SK-N-SH (cell line): ENCODE measurements at regions not wholly inside any gene's neighbourhood (a gene's known extent, or its start where the extent isn't known, plus 50 kb on each side); places are given as distances from the start of the nearest gene placed in this dataset.

Source experiments
- CTCF ChIA-PET: fragments of 300-600, 350-600 bp; formaldehyde crosslinking; extraction: SDS; loops from one replicate; lab custom pipeline; 2021; lab: Yijun Ruan, JAX
- POLR2A ChIA-PET: fragments of 350-600 bp; sonication (Branson Sonifier 250); formaldehyde crosslinking; extraction: SDS; loops from one replicate; lab custom pipeline; 2020; ENCODE audit warnings: antibody characterized with exemption, inconsistent platforms; lab: Yijun Ruan, JAX
- DNase-seq: peaks from one replicate; pipeline ENCODE4 v3.0.0; 2012
- H2AFZ ChIP-seq: fragments of 200-600 bp; sonication (generic); 2 replicates; pipeline ENCODE4 v1.8.1; 2016; ENCODE audit warnings: antibody characterized with exemption, mild to moderate bottlenecking, low read depth
- H3F3A ChIP-seq: fragments of 200-600 bp; sonication (generic); replicated peaks from 2 replicates; pipeline ENCODE3; 2016; ENCODE audit warnings: antibody characterized with exemption, mild to moderate bottlenecking; ENCODE audit not compliant: insufficient read depth
- H3K27ac ChIP-seq, 2 experiments: fragments of 200-500 bp in 1 of 2; fragments of 200-600 bp in 1 of 2; sonication (Bioruptor generic) in 1 of 2; sonication (generic), shearing (Covaris generic) in 1 of 2; 2 replicates each; pipeline versions ENCODE4 v1.5.1 to v1.6.1; 2014 to 2016; ENCODE audit warnings: low read depth in 2 of 2, inconsistent platforms in 1 of 2, low read length in 1 of 2, mild to moderate bottlenecking in 1 of 2, mixed read lengths in 1 of 2
- H3K27me3 ChIP-seq: fragments of 200-600 bp; sonication (generic), shearing (Covaris generic); 2 replicates; pipeline ENCODE4 v1.6.1; 2016; ENCODE audit warnings: mixed run types; ENCODE audit not compliant: insufficient read depth
- H3K36me3 ChIP-seq, 2 experiments: fragments of 200-500 bp in 1 of 2; fragments of 200-600 bp in 1 of 2; sonication (Bioruptor generic) in 1 of 2; sonication (generic) in 1 of 2; replicated peaks in 1 of 2; 2 replicates each; pipeline versions ENCODE3 to v1.5.1; 2014 to 2016; ENCODE audit warnings: low read length in 1 of 2, mild to moderate bottlenecking in 1 of 2; ENCODE audit not compliant: insufficient read depth in 2 of 2, control insufficient read depth in 1 of 2
- H3K4me1 ChIP-seq, 2 experiments: fragments of 200-500 bp in 1 of 2; fragments of 200-600 bp in 1 of 2; sonication (Bioruptor generic) in 1 of 2; sonication (generic), shearing (Covaris generic) in 1 of 2; 2 replicates each; pipeline versions ENCODE4 v1.5.1 to v1.6.1; 2014 to 2016; ENCODE audit warnings: low read depth in 1 of 2, low read length in 1 of 2, mixed run types in 1 of 2; ENCODE audit not compliant: insufficient read depth in 2 of 2, control insufficient read depth in 1 of 2
- H3K4me2 ChIP-seq: fragments of 200-600 bp; sonication (generic), shearing (Covaris generic); 2 replicates; pipeline ENCODE4 v1.6.1; 2017; ENCODE audit warnings: mixed run types
- H3K4me3 ChIP-seq, 2 experiments: fragments of 200-500 bp in 1 of 2; fragments of 200-600 bp in 1 of 2; sonication (Bioruptor generic) in 1 of 2; sonication (generic), shearing (Covaris generic) in 1 of 2; 2 replicates each; pipeline versions ENCODE4 v1.5.1 to v1.8.1; 2014 to 2016; ENCODE audit warnings: low read depth in 2 of 2, inconsistent platforms in 1 of 2, low read length in 1 of 2, mild to moderate bottlenecking in 1 of 2, mixed read lengths in 1 of 2, moderate library complexity in 1 of 2
- H3K79me2 ChIP-seq: fragments of 200-600 bp; sonication (generic); 2 replicates; pipeline ENCODE4 v1.8.1; 2017; ENCODE audit warnings: mild to moderate bottlenecking; ENCODE audit not compliant: insufficient read depth
- H3K9ac ChIP-seq: fragments of 200-600 bp; sonication (generic); 2 replicates; pipeline ENCODE4 v1.6.1; 2017; ENCODE audit warnings: mixed run types
- H3K9me2 ChIP-seq: fragments of 200-600 bp; sonication (generic); 2 replicates; pipeline ENCODE4 v1.6.1; 2017; ENCODE audit warnings: mixed run types
- H3K9me3 ChIP-seq: fragments of 200-600 bp; sonication (generic); 2 replicates; pipeline ENCODE4 v1.6.1; 2017; ENCODE audit warnings: mixed run types, mild to moderate bottlenecking, moderate library complexity
- H4K20me1 ChIP-seq: fragments of 200-600 bp; sonication (generic); 2 replicates; pipeline ENCODE4 v1.6.1; 2017; ENCODE audit warnings: mild to moderate bottlenecking, mixed run types; ENCODE audit not compliant: insufficient read depth
- ELF1 ChIP-seq: IDR thresholded peaks from 2 replicates; pipeline ENCODE4 v1.4.0; 2012
- EP300 ChIP-seq, 2 experiments: IDR thresholded peaks; 2 replicates each; pipeline versions ENCODE4 v1.4.0 to v1.6.1; 2012; ENCODE audit warnings: borderline replicate concordance in 1 of 2, low read depth in 1 of 2, low read length in 1 of 2
- EZH2phosphoT487 ChIP-seq: fragments of 200-600 bp; sonication (generic); IDR thresholded peaks from 2 replicates; pipeline ENCODE4 v1.6.1; 2017; ENCODE audit warnings: low read depth, mixed run types, mild to moderate bottlenecking, antibody characterized with exemption, moderate library complexity, borderline replicate concordance
- GATA2 ChIP-seq: sonication (generic); formaldehyde crosslinking; IDR thresholded peaks from 2 replicates; pipeline ENCODE4 v1.5.0; 2020; ENCODE audit warnings: mild to moderate bottlenecking, missing genetic modification reagents
- NFIC ChIP-seq: IDR thresholded peaks from 2 replicates; pipeline ENCODE4 v1.4.0; 2012; ENCODE audit warnings: borderline replicate concordance
- NRF1 ChIP-seq: IDR thresholded peaks from 2 replicates; pipeline ENCODE4 v1.6.1; 2012; ENCODE audit warnings: low read depth, mild to moderate bottlenecking, low read length
- POLR2AphosphoS5 ChIP-seq: IDR thresholded peaks from 2 replicates; pipeline ENCODE4 v1.6.1; 2012; ENCODE audit warnings: low read depth, low read length
- RXRA ChIP-seq: IDR thresholded peaks from 2 replicates; pipeline ENCODE4 v1.4.0; 2012; ENCODE audit warnings: low read depth, mild to moderate bottlenecking, borderline replicate concordance
- TCF12 ChIP-seq: IDR thresholded peaks from 2 replicates; pipeline ENCODE4 v1.4.0; 2012
- YY1 ChIP-seq: IDR thresholded peaks from 2 replicates; pipeline ENCODE4 v1.4.0; 2012; ENCODE audit warnings: low read depth, mild to moderate bottlenecking
- WGBS: methylation state at CpG from one replicate; pipeline ENCODE4 v1.1.6; 2017; ENCODE audit warnings: low lambda C conversion rate; 5-methylcytosine and 5-hydroxymethylcytosine counted together
- TF ChIP-seq, protein P1 (sequence below): fragments of 200-600 bp; sonication (generic); IDR thresholded peaks from 2 replicates; pipeline ENCODE4 v1.6.1; 2017; ENCODE audit warnings: antibody characterized with exemption, mild to moderate bottlenecking, moderate library complexity
- TF ChIP-seq, protein P2 (sequence below): IDR thresholded peaks from 2 replicates; pipeline ENCODE4 v1.6.1; 2012; ENCODE audit warnings: mild to moderate bottlenecking, low read depth, low read length, moderate library complexity
- TF ChIP-seq, protein P3 (sequence below): fragments of 150-350 bp; IDR thresholded peaks from 2 replicates; pipeline ENCODE4 v1.6.1; 2016; ENCODE audit warnings: mild to moderate bottlenecking, low read depth, low read length

DNA sequence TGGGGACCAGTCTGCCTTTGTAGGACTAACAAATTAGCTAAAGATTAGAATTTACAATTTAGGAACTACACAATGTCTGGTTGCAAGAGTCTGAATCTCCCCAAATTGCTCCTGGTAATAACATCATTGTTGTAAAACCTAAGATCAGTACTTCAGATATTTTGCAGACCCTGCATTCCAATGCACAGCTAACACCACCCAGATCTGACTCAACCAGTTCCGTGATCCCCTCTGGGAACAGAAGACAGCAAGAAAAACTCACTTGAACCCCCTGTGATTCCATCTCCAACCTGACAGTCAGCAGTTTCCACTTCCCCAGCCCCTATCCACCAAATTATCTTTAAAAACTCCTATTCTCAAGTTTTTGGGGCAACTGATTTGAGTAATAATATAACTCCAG is 201.9 kb upstream of the ARPP21 start:
- H3K9ac ChIP-seq: no peak overlapping the region
- H3K9me3 ChIP-seq: no peaks in the 10 kb centered on the region; the same call in 1 of the 2 replicates
- no peak overlapping the region for H2AFZ ChIP-seq
- no peak overlapping the region for H3K4me2 ChIP-seq
- H3K9me2 ChIP-seq: no peaks in the 10 kb centered on the region
- TF ChIP-seq RXRA (no peak), NFIC (no peak), NRF1 (no peak)
- TF ChIP-seq, protein P1, sequence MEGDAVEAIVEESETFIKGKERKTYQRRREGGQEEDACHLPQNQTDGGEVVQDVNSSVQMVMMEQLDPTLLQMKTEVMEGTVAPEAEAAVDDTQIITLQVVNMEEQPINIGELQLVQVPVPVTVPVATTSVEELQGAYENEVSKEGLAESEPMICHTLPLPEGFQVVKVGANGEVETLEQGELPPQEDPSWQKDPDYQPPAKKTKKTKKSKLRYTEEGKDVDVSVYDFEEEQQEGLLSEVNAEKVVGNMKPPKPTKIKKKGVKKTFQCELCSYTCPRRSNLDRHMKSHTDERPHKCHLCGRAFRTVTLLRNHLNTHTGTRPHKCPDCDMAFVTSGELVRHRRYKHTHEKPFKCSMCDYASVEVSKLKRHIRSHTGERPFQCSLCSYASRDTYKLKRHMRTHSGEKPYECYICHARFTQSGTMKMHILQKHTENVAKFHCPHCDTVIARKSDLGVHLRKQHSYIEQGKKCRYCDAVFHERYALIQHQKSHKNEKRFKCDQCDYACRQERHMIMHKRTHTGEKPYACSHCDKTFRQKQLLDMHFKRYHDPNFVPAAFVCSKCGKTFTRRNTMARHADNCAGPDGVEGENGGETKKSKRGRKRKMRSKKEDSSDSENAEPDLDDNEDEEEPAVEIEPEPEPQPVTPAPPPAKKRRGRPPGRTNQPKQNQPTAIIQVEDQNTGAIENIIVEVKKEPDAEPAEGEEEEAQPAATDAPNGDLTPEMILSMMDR: no peak
- H3K4me3 ChIP-seq: no peak overlapping the region
- no peak overlapping the region for H3K27ac ChIP-seq
- H3F3A ChIP-seq: no peaks in the 10 kb centered on the region
- no peaks in the 10 kb centered on the region for H3K79me2 ChIP-seq
- no peak for DNase-seq
- ChIA-PET POLR2A (no interaction called here), CTCF (interaction anchor here (0.6 to 1.0 kb wide), 2 partner anchors 55 to 282 kb away, joined by 3 read pairs; no protein-coding TSS in a partner anchor)
- no peaks in the 10 kb centered on the region for H3K36me3 ChIP-seq
- H3K27me3 ChIP-seq: no peaks in the 10 kb centered on the region
- H3K4me1 ChIP-seq: no peaks in the 10 kb centered on the region
- H4K20me1 ChIP-seq: no peaks in the 10 kb centered on the region
- WGBS: 57% methylated on average over 1 of the region's 1 CpG

DNA sequence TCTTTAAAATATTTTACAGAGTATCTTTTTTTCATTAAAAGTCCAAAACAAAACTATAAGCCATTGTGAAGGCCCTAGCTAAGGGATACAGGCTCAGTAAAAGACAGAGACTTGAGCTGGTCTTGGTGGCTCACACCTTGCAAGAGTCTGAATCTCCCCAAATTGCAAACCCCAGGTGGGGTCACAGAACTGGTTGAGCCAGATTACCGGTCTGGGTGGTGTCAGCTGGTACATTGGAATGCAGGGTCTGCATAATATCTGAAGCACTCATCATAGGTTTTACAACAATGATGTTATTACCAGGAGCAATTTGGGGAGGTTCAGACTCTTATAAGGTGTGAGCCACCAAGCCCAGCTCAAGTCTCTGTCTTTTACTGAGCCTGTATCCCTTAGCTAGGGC is 201.2 kb upstream of the ARPP21 start:
- H3F3A ChIP-seq: no peaks in the 10 kb centered on the region
- no peaks in the 10 kb centered on the region for H3K4me1 ChIP-seq
- H3K4me2 ChIP-seq: no peak overlapping the region
- POLR2A ChIA-PET: no interaction called here
- H3K9me3 ChIP-seq: no peaks in the 10 kb centered on the region; the same call in 1 of the 2 replicates
- CTCF ChIA-PET: interaction anchor here (1.0 kb wide), 1 partner anchor 55 kb away, joined by 3 read pairs; no protein-coding TSS in a partner anchor
- no peak for TF ChIP-seq POLR2AphosphoS5
- TF ChIP-seq GATA2 (CRISPR knock-in tag): no peak
- no peak for TF ChIP-seq EZH2phosphoT487
- no peak for TF ChIP-seq ELF1
- no peak for TF ChIP-seq TCF12
- no peak for TF ChIP-seq EP300 (IDR thresholded peaks at IDR 0.05; ENCODE audit: borderline replicate concordance in 1 of 2, low read depth in 1 of 2, low read length in 1 of 2)
- TF ChIP-seq, protein P2, sequence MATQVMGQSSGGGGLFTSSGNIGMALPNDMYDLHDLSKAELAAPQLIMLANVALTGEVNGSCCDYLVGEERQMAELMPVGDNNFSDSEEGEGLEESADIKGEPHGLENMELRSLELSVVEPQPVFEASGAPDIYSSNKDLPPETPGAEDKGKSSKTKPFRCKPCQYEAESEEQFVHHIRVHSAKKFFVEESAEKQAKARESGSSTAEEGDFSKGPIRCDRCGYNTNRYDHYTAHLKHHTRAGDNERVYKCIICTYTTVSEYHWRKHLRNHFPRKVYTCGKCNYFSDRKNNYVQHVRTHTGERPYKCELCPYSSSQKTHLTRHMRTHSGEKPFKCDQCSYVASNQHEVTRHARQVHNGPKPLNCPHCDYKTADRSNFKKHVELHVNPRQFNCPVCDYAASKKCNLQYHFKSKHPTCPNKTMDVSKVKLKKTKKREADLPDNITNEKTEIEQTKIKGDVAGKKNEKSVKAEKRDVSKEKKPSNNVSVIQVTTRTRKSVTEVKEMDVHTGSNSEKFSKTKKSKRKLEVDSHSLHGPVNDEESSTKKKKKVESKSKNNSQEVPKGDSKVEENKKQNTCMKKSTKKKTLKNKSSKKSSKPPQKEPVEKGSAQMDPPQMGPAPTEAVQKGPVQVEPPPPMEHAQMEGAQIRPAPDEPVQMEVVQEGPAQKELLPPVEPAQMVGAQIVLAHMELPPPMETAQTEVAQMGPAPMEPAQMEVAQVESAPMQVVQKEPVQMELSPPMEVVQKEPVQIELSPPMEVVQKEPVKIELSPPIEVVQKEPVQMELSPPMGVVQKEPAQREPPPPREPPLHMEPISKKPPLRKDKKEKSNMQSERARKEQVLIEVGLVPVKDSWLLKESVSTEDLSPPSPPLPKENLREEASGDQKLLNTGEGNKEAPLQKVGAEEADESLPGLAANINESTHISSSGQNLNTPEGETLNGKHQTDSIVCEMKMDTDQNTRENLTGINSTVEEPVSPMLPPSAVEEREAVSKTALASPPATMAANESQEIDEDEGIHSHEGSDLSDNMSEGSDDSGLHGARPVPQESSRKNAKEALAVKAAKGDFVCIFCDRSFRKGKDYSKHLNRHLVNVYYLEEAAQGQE: no peak
- TF ChIP-seq YY1: no peak
- TF ChIP-seq, protein P3, sequence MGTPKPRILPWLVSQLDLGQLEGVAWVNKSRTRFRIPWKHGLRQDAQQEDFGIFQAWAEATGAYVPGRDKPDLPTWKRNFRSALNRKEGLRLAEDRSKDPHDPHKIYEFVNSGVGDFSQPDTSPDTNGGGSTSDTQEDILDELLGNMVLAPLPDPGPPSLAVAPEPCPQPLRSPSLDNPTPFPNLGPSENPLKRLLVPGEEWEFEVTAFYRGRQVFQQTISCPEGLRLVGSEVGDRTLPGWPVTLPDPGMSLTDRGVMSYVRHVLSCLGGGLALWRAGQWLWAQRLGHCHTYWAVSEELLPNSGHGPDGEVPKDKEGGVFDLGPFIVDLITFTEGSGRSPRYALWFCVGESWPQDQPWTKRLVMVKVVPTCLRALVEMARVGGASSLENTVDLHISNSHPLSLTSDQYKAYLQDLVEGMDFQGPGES: no peak
- TF ChIP-seq, all 33 proteins: peak for 0
- Histone ChIP-seq H3K79me2 (no peaks in the 10 kb centered on the region), H3K9me2 (no peaks in the 10 kb centered on the region), H3K9ac (no peak overlapping the region), H2AFZ (no peak overlapping the region), H4K20me1 (no peaks in the 10 kb centered on the region), H3K27ac (no peak overlapping the region), H3K36me3 (no peaks in the 10 kb centered on the region), H3K4me3 (no peak overlapping the region), H3K27me3 (no peaks in the 10 kb centered on the region)
- WGBS: 60% methylated on average over 1 of the region's 1 CpG
- DNase-seq: no peak
